Body of pancreas (tissue), 4 donors: ENCODE measurements at regions not wholly inside any gene's neighbourhood (a gene's known extent, or its start where the extent isn't known, plus 50 kb on each side); places are given as distances from the start of the nearest gene placed in this dataset.

Source experiments
- ATAC-seq: fragments of 150-250 bp; one replicate; pipeline ENCODE4 v1.9.1; 2016
- DNase-seq, 4 donors: peaks; one replicate each; pipeline ENCODE4 v3.0.0-alpha.2; 2019
- H3K27ac ChIP-seq, 4 donors: fragments of 200-600 bp; sonication (generic); 1 replicate in 3 of 4; 2 replicates in 1 of 4; pipeline versions ENCODE4 v1.5.1 to v1.6.1; 2016 to 2019; ENCODE audit warnings: mild to moderate bottlenecking in 1 of 4, mixed read lengths in 1 of 4, moderate library complexity in 1 of 4
- H3K27me3 ChIP-seq, 2 donors: fragments of 200-600 bp; sonication (generic); one replicate each; pipeline ENCODE4 v1.6.0; 2016; ENCODE audit warnings: mild to moderate bottlenecking in 1 of 2
- H3K36me3 ChIP-seq, 2 donors: fragments of 200-600 bp; sonication (generic); replicated peaks in 1 of 2; 2 replicates each; pipeline ENCODE4 v1.5.1; 2016; ENCODE audit warnings: low read depth in 2 of 2; ENCODE audit not compliant: insufficient read depth in 1 of 2
- H3K4me1 ChIP-seq: fragments of 200-600 bp; sonication (generic); one replicate; pipeline ENCODE4 v1.6.0; 2016
- H3K4me3 ChIP-seq, 2 donors: fragments of 200-600 bp; sonication (generic); 1 replicate in 1 of 2; 2 replicates in 1 of 2; pipeline ENCODE4 v1.5.1; 2016 to 2019
- H3K9me3 ChIP-seq, 3 donors: fragments of 200-600 bp; sonication (generic); 1 replicate in 2 of 3; 2 replicates in 1 of 3; pipeline ENCODE4 v1.5.1; 2016
- CTCF ChIP-seq, 7 experiments: fragments of 450-650 bp in 4 of 7; fragments of 200-600 bp in 3 of 7; sonication (generic) in 3 of 7; IDR thresholded peaks; one replicate each; pipeline ENCODE4 v1.5.1; 2016 to 2019; ENCODE audit warnings: antibody characterized with exemption in 7 of 7
- POLR2A ChIP-seq, 3 donors: fragments of 450-650 bp; IDR thresholded peaks; one replicate each; pipeline ENCODE4 v1.6.1; 2016; ENCODE audit warnings: antibody characterized with exemption in 3 of 3, mild to moderate bottlenecking in 2 of 3
- WGBS, 2 donors: methylation state at CpG; one replicate each; pipeline ENCODE4 v1.1.5; 2017; 5-methylcytosine and 5-hydroxymethylcytosine counted together
- intact Hi-C: fragments of 100-400 bp; cut with DNase I; formaldehyde crosslinking; loops from one replicate; pipeline ENCODE4 v1.15.1; 2023

GRCh38 chr9:86503314-86503713 lies 149.1 kb upstream of the TUT7 start:
- no peak for DNase-seq
- Histone ChIP-seq H3K36me3 (no peaks in the 10 kb centered on the region), H3K27me3 (no peaks in the 10 kb centered on the region), H3K4me1 (peaks cover 7% of the 10 kb centered on the region), H3K27ac (no peak overlapping the region), H3K4me3 (no peak overlapping the region), H3K9me3 (no peaks in the 10 kb centered on the region)
- no peak for TF ChIP-seq POLR2A (IDR thresholded peaks at IDR 0.05)
- TF ChIP-seq CTCF (IDR thresholded peaks at IDR 0.05) = no peak
- ATAC-seq = no peak
- intact Hi-C loops = no loop called here
- WGBS, 2 donors = 18 to 33% methylated on average over 1 of the region's 1 CpG

- DNase-seq (peak in 1 of 4 donors; percentile 31), ATAC-seq (peak; percentile 65)
- TF ChIP-seq CTCF (IDR thresholded peaks at IDR 0.05) (no peak), POLR2A (IDR thresholded peaks at IDR 0.05) (no peak)
- Histone ChIP-seq H3K36me3 (no peaks in the 10 kb centered on the region), H3K9me3 (no peaks in the 10 kb centered on the region), H3K27ac (peak overlapping the region in 3 of 4 donors; percentile 24 to 71 (median 32)), H3K4me3 (no peak overlapping the region), H3K27me3 (no peaks in the 10 kb centered on the region), H3K4me1 (peaks cover 7% of the 10 kb centered on the region)
- intact Hi-C loops = no loop called here
- WGBS, 2 donors = 57 to 61% methylated on average over 9 of the region's 9 CpGs
Observed at GRCh38 chr9:86500667-86501435, 146.6 kb upstream of the TUT7 start.

DNA sequence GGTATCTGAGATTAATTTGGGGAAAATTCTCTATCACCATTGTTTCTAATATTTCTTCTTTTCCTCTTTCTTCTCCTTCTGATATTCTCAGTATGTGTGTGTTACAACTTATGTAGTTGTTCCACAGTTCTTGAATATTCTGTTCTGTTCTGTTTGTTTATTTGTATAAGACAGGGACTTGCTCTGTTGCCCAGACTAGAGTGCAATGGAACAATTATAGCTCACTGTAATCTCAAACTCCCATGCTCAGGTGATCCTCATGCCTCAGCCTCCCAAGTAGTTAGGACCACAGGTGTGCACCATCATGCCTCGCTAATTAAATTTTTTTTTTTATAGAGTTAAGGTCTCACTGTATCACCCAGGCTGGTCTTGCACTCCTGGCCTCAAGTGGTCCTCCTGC lies 145.8 kb upstream of the TUT7 start:
- Histone ChIP-seq H3K4me1 (peaks cover 7% of the 10 kb centered on the region), H3K27me3 (no peaks in the 10 kb centered on the region), H3K9me3 (no peaks in the 10 kb centered on the region), H3K36me3 (no peaks in the 10 kb centered on the region), H3K27ac (no peak overlapping the region), H3K4me3 (no peak overlapping the region)
- DNase-seq = no peak
- intact Hi-C loops = no loop called here
- TF ChIP-seq POLR2A (IDR thresholded peaks at IDR 0.05) (no peak), CTCF (IDR thresholded peaks at IDR 0.05) (no peak)
- ATAC-seq = no peak
- 96 to 100% methylated on average over 1 of the region's 1 CpG for WGBS, 2 donors

GRCh38 chr9:86494644-86495111 lies 140.5 kb upstream of the TUT7 start:
- Histone ChIP-seq H3K4me3 (no peak overlapping the region), H3K27ac (peak overlapping the region; percentile 1 to 43 (median 36)), H3K9me3 (no peaks in the 10 kb centered on the region), H3K4me1 (peaks cover 9% of the 10 kb centered on the region), H3K36me3 (no peaks in the 10 kb centered on the region), H3K27me3 (no peaks in the 10 kb centered on the region)
- peak; percentile 94 for ATAC-seq
- DNase-seq = no peak
- WGBS, 2 donors = 26 to 30% methylated on average over 5 of the region's 5 CpGs
- intact Hi-C loops = no loop called here
- no peak for TF ChIP-seq CTCF (IDR thresholded peaks at IDR 0.05)
- no peak for TF ChIP-seq POLR2A (IDR thresholded peaks at IDR 0.05)
